ENCODE measurements at regions not wholly inside any gene's neighbourhood (a gene's known extent, or its start where the extent isn't known, plus 50 kb on each side); places are given as distances from the start of the nearest gene placed in this dataset.
A peak's percentile ranks its signal among the peaks of the same experiment; 100 is the strongest.
"Not testable (repeated sequence)": the region's sequence is repeated elsewhere in the genome, so short reads cannot be mapped to it uniquely, and the experiment has no call there.

- no peak for DNase-seq (ENCODE audit: low read depth in 1 of 2, low spot score in 2 of 2)
- H3K27ac ChIP-seq, result no peak overlapping the region
Observed at GRCh38 chrX:20720954-20721626, 454.4 kb upstream of the RPS6KA3 start.

GRCh38 chrX:20718592-20719380 is 452.1 kb upstream of the RPS6KA3 start:
- no peak overlapping the region for H3K27ac ChIP-seq
- no peak overlapping the region for H3K4me3 ChIP-seq
- H3K4me1 ChIP-seq (replicated peaks), result no peaks in the 10 kb centered on the region
- H3K36me3 ChIP-seq, result no peaks in the 10 kb centered on the region
- no peaks in the 10 kb centered on the region for H3K27me3 ChIP-seq (replicated peaks)
- no peak for DNase-seq (ENCODE audit: low read depth in 1 of 2, low spot score in 2 of 2)
- H3K9me3 ChIP-seq (replicated peaks), result no peaks in the 10 kb centered on the region

More at GRCh38 chrX:20720954-20721626, 454.4 kb upstream of the RPS6KA3 start:
- Histone ChIP-seq H3K4me1 (replicated peaks) (no peaks in the 10 kb centered on the region), H3K27me3 (replicated peaks) (no peaks in the 10 kb centered on the region), H3K4me3 (no peak overlapping the region), H3K9me3 (replicated peaks) (no peaks in the 10 kb centered on the region), H3K36me3 (no peaks in the 10 kb centered on the region)

GRCh38 chrX:20715176-20715575 is 448.5 kb upstream of the RPS6KA3 start:
- Histone ChIP-seq H3K27me3 (replicated peaks) (no peaks in the 10 kb centered on the region), H3K4me3 (no peak overlapping the region), H3K9me3 (replicated peaks) (no peaks in the 10 kb centered on the region), H3K36me3 (no peaks in the 10 kb centered on the region), H3K27ac (no peak overlapping the region), H3K4me1 (replicated peaks) (no peaks in the 10 kb centered on the region)
- DNase-seq (ENCODE audit: low read depth in 1 of 2, low spot score in 2 of 2), result no peak

- Histone ChIP-seq H3K4me1 (replicated peaks) (no peaks in the 10 kb centered on the region), H3K4me3 (no peak overlapping the region), H3K9me3 (replicated peaks) (no peaks in the 10 kb centered on the region), H3K27me3 (replicated peaks) (no peaks in the 10 kb centered on the region), H3K27ac (no peak overlapping the region), H3K36me3 (no peaks in the 10 kb centered on the region)
- no peak for DNase-seq (ENCODE audit: low read depth in 1 of 2, low spot score in 2 of 2)
Observed at GRCh38 chrX:20712811-20713210, 446.1 kb upstream of the RPS6KA3 start.

- DNase-seq (ENCODE audit: low read depth in 1 of 2, low spot score in 2 of 2), result no peak
- H3K27me3 ChIP-seq (replicated peaks), result no peaks in the 10 kb centered on the region
- no peaks in the 10 kb centered on the region for H3K9me3 ChIP-seq (replicated peaks)
- H3K36me3 ChIP-seq, result no peaks in the 10 kb centered on the region
- H3K4me1 ChIP-seq (replicated peaks), result no peaks in the 10 kb centered on the region
- no peak overlapping the region for H3K4me3 ChIP-seq
- no peak overlapping the region for H3K27ac ChIP-seq
Observed at GRCh38 chrX:20711366-20711765, 444.7 kb upstream of the RPS6KA3 start.

GRCh38 chrX:20693078-20693477 is 426.4 kb upstream of the RPS6KA3 start:
- Histone ChIP-seq H3K4me1 (replicated peaks) (no peaks in the 10 kb centered on the region), H3K36me3 (no peaks in the 10 kb centered on the region), H3K4me3 (no peak overlapping the region), H3K27me3 (replicated peaks) (no peaks in the 10 kb centered on the region), H3K27ac (no peak overlapping the region), H3K9me3 (replicated peaks) (no peaks in the 10 kb centered on the region)
- no peak for DNase-seq (ENCODE audit: low read depth in 1 of 2, low spot score in 2 of 2)

- Histone ChIP-seq H3K4me3 (no peak overlapping the region), H3K36me3 (no peaks in the 10 kb centered on the region), H3K27ac (no peak overlapping the region), H3K4me1 (replicated peaks) (no peaks in the 10 kb centered on the region), H3K27me3 (replicated peaks) (no peaks in the 10 kb centered on the region), H3K9me3 (replicated peaks) (no peaks in the 10 kb centered on the region)
- DNase-seq (ENCODE audit: low read depth in 1 of 2, low spot score in 2 of 2), result no peak
Observed at GRCh38 chrX:20686256-20686655, 419.5 kb upstream of the RPS6KA3 start.

GRCh38 chrX:20685652-20686051 is 418.9 kb upstream of the RPS6KA3 start:
- H3K27ac ChIP-seq, result no peak overlapping the region
- H3K4me1 ChIP-seq (replicated peaks), result no peaks in the 10 kb centered on the region
- no peaks in the 10 kb centered on the region for H3K27me3 ChIP-seq (replicated peaks)
- no peak overlapping the region for H3K4me3 ChIP-seq
- H3K36me3 ChIP-seq, result no peaks in the 10 kb centered on the region
- no peaks in the 10 kb centered on the region for H3K9me3 ChIP-seq (replicated peaks)
- no peak for DNase-seq (ENCODE audit: low read depth in 1 of 2, low spot score in 2 of 2)

GRCh38 chrX:20681683-20682082 is 415.0 kb upstream of the RPS6KA3 start:
- no peaks in the 10 kb centered on the region for H3K36me3 ChIP-seq
- H3K27ac ChIP-seq, result no peak overlapping the region
- H3K9me3 ChIP-seq (replicated peaks), result no peaks in the 10 kb centered on the region
- no peak overlapping the region for H3K4me3 ChIP-seq
- no peak for DNase-seq (ENCODE audit: low read depth in 1 of 2, low spot score in 2 of 2)
- no peaks in the 10 kb centered on the region for H3K4me1 ChIP-seq (replicated peaks)
- no peaks in the 10 kb centered on the region for H3K27me3 ChIP-seq (replicated peaks)

- Histone ChIP-seq H3K27ac (no peak overlapping the region), H3K36me3 (no peaks in the 10 kb centered on the region), H3K4me1 (replicated peaks) (no peaks in the 10 kb centered on the region), H3K27me3 (replicated peaks) (no peaks in the 10 kb centered on the region), H3K4me3 (no peak overlapping the region), H3K9me3 (replicated peaks) (no peaks in the 10 kb centered on the region)
- no peak for DNase-seq (ENCODE audit: low read depth in 1 of 2, low spot score in 2 of 2)
Observed at GRCh38 chrX:20680998-20681397, 414.3 kb upstream of the RPS6KA3 start.

- Histone ChIP-seq H3K4me3 (no peak overlapping the region), H3K27ac (no peak overlapping the region; the same call in 1 of the 2 replicates), H3K36me3 (no peaks in the 10 kb centered on the region), H3K27me3 (replicated peaks) (no peaks in the 10 kb centered on the region), H3K9me3 (replicated peaks) (no peaks in the 10 kb centered on the region), H3K4me1 (replicated peaks) (no peaks in the 10 kb centered on the region; the same call in 1 of the 2 replicates)
- DNase-seq (ENCODE audit: low read depth in 1 of 2, low spot score in 2 of 2), result peak in 1 of 2 experiments; percentile 12
Observed at GRCh38 chrX:20672476-20672875, 405.8 kb upstream of the RPS6KA3 start.

GRCh38 chrX:20671746-20672145 is 405.0 kb upstream of the RPS6KA3 start:
- H3K4me1 ChIP-seq (replicated peaks); H3K4me3 ChIP-seq; H3K27ac ChIP-seq; H3K9me3 ChIP-seq (replicated peaks); H3K27me3 ChIP-seq (replicated peaks); H3K36me3 ChIP-seq: not testable (repeated sequence)
- peak in 1 of 2 experiments; percentile 20 for DNase-seq (ENCODE audit: low read depth in 1 of 2, low spot score in 2 of 2)

- Histone ChIP-seq H3K9me3 (replicated peaks) (no peaks in the 10 kb centered on the region), H3K27me3 (replicated peaks) (no peaks in the 10 kb centered on the region), H3K36me3 (no peaks in the 10 kb centered on the region), H3K27ac (no peak overlapping the region), H3K4me1 (replicated peaks) (no peaks in the 10 kb centered on the region; the same call in 1 of the 2 replicates), H3K4me3 (no peak overlapping the region)
- DNase-seq (ENCODE audit: low read depth in 1 of 2, low spot score in 2 of 2), result no peak
Observed at GRCh38 chrX:20670611-20671010, 403.9 kb upstream of the RPS6KA3 start.

- Histone ChIP-seq H3K4me3 (no peak overlapping the region), H3K27ac (no peak overlapping the region), H3K4me1 (replicated peaks) (no peaks in the 10 kb centered on the region; the same call in 1 of the 2 replicates)
Observed at GRCh38 chrX:20668550-20668949, 401.8 kb upstream of the RPS6KA3 start.

More at GRCh38 chrX:20668550-20668949, 401.8 kb upstream of the RPS6KA3 start:
- Histone ChIP-seq H3K36me3 (no peaks in the 10 kb centered on the region), H3K27me3 (replicated peaks) (no peaks in the 10 kb centered on the region), H3K9me3 (replicated peaks) (no peaks in the 10 kb centered on the region)
- no peak for DNase-seq (ENCODE audit: low read depth in 1 of 2, low spot score in 2 of 2)

Measured in SJSA1 (cell line).